Bronchial epithelial cell (primary cell): ENCODE measurements at regions not wholly inside any gene's neighbourhood (a gene's known extent, or its start where the extent isn't known, plus 50 kb on each side); places are given as distances from the start of the nearest gene placed in this dataset.

ENCODE experiments used
- DNase-seq: peaks from one replicate; pipeline ENCODE4 v3.0.0-alpha.2; 2010; ENCODE audit warnings: low read depth
- FAIRE-seq: peaks from 2 replicates; lab custom pipeline; 2011; peaks lifted over from hg19 to GRCh38; lab: Jason Lieb, UNC
- H3K27me3 ChIP-seq: 2 replicates; pipeline ENCODE4 v1.5.1; 2011; ENCODE audit warnings: low read length; ENCODE audit not compliant: control insufficient read depth, insufficient read depth
- H3K36me3 ChIP-seq: 2 replicates; pipeline ENCODE4 v1.5.1; 2011; ENCODE audit warnings: low read length; ENCODE audit not compliant: control insufficient read depth, insufficient read depth
- H3K4me3 ChIP-seq: 2 replicates; pipeline ENCODE4 v1.5.1; 2011; ENCODE audit warnings: mild to moderate bottlenecking, low read depth, low read length, control low read depth
- TF ChIP-seq, protein P1 (sequence below): IDR thresholded peaks from 2 replicates; pipeline ENCODE4 v1.5.1; 2011; ENCODE audit warnings: mild to moderate bottlenecking, moderate library complexity, low read length, control low read depth, inconsistent platforms; ENCODE audit not compliant: insufficient read depth, severe bottlenecking

- no peaks in the 10 kb centered on the region for H3K36me3 ChIP-seq
- TF ChIP-seq, protein P1, sequence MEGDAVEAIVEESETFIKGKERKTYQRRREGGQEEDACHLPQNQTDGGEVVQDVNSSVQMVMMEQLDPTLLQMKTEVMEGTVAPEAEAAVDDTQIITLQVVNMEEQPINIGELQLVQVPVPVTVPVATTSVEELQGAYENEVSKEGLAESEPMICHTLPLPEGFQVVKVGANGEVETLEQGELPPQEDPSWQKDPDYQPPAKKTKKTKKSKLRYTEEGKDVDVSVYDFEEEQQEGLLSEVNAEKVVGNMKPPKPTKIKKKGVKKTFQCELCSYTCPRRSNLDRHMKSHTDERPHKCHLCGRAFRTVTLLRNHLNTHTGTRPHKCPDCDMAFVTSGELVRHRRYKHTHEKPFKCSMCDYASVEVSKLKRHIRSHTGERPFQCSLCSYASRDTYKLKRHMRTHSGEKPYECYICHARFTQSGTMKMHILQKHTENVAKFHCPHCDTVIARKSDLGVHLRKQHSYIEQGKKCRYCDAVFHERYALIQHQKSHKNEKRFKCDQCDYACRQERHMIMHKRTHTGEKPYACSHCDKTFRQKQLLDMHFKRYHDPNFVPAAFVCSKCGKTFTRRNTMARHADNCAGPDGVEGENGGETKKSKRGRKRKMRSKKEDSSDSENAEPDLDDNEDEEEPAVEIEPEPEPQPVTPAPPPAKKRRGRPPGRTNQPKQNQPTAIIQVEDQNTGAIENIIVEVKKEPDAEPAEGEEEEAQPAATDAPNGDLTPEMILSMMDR = no peak
- FAIRE-seq = no peak
Measured at GRCh38 chr3:153951276-153951675, 169.9 kb upstream of the ARHGEF26 start.

GRCh38 chr3:153952091-153952490 is 169.1 kb upstream of the ARHGEF26 start:
- no peak for DNase-seq
- Histone ChIP-seq H3K36me3 (no peaks in the 10 kb centered on the region), H3K27me3 (no peaks in the 10 kb centered on the region), H3K4me3 (no peak overlapping the region)
- no peak for FAIRE-seq
- TF ChIP-seq, protein P1 = no peak

More at GRCh38 chr3:153951276-153951675, 169.9 kb upstream of the ARHGEF26 start:
- DNase-seq = no peak
- Histone ChIP-seq H3K4me3 (no peak overlapping the region), H3K27me3 (no peaks in the 10 kb centered on the region)

DNA sequence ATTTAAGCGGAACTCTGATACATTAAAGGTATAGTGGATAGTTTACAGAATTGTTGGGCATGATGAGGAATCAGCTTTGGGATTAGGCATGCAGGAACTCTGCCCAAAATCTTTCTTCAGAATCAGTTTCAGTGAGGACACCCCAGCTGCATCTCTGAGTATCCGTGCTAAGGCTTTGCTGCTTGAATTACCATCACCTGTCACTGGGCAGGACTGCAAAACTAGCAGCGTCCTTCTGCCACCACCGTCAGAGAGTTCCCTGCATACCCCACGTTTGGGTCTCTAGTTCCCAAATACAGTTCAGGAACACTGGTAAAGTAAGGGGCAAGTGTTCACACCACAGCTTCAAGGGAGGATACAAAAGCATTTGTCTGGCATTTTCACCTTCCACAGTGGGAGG is 164.6 kb upstream of the ARHGEF26 start:
- no peaks in the 10 kb centered on the region for H3K36me3 ChIP-seq
- FAIRE-seq (no peak), DNase-seq (no peak)
- H3K27me3 ChIP-seq = no peaks in the 10 kb centered on the region
- TF ChIP-seq, protein P1 = no peak
- H3K4me3 ChIP-seq = no peak overlapping the region

- FAIRE-seq (no peak), DNase-seq (no peak)
- TF ChIP-seq, protein P1 = no peak
- no peak overlapping the region for H3K4me3 ChIP-seq
- no peaks in the 10 kb centered on the region for H3K27me3 ChIP-seq
- no peaks in the 10 kb centered on the region for H3K36me3 ChIP-seq
Measured at GRCh38 chr3:153957421-153957820, 163.8 kb upstream of the ARHGEF26 start.

GRCh38 chr3:153958635-153959595 is 162.3 kb upstream of the ARHGEF26 start:
- FAIRE-seq (no peak), DNase-seq (no peak)
- Histone ChIP-seq H3K36me3 (no peaks in the 10 kb centered on the region), H3K4me3 (no peak overlapping the region), H3K27me3 (no peaks in the 10 kb centered on the region)
- TF ChIP-seq, protein P1 = no peak
